ENCODE measurements at regions not wholly inside any gene's neighbourhood (a gene's known extent, or its start where the extent isn't known, plus 50 kb on each side); places are given as distances from the start of the nearest gene placed in this dataset.
A peak's percentile ranks its signal among the peaks of the same experiment; 100 is the strongest.

DNA sequence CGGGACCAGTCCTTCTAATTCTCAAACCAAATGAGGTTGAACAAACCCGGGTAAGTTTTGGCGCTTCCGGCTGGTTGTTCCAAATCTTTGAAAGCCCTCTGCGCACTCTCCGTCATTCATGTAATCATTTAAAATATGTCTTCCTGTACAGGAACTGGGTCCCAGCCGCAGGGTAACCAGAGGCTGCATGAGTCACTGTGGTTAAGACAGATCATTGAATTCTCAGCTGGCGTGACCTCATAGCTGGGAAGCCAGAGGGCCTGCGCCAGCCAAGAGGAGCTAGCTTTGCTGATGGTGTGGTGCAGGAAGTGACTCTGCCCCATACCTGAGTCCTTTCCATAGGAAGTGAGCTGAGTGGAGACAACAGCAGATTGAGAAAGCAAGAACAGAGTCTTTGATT is 135.2 kb downstream of the TSHZ3 start:
- DNase-seq = peak; percentile 37
- Histone ChIP-seq H3K27ac (ENCODE audit: low read length) (no peak overlapping the region), H3K36me3 (replicated peaks; ENCODE audit: insufficient read depth, low read length) (no peaks in the 10 kb centered on the region), H4K20me1 (ENCODE audit: insufficient read depth, low read length) (no peaks in the 10 kb centered on the region), H3K9me2 (replicated peaks; ENCODE audit: insufficient read depth, low read length) (no peaks in the 10 kb centered on the region), H3F3A (ENCODE audit: insufficient read depth, low read length) (no peaks in the 10 kb centered on the region), H3K4me2 (ENCODE audit: low read depth, low read length) (no peak overlapping the region), H3K4me3 (ENCODE audit: low read length) (no peak overlapping the region), H3K79me2 (ENCODE audit: low read length) (no peaks in the 10 kb centered on the region), H3K4me1 (ENCODE audit: low read length) (no peaks in the 10 kb centered on the region), H3K27me3 (replicated peaks; ENCODE audit: insufficient read depth, low read length) (peaks cover 19% of the 10 kb centered on the region; the same call in 1 of the 2 replicates), H2AFZ (ENCODE audit: low read length) (no peak overlapping the region), H3K9ac (ENCODE audit: low read length) (no peak overlapping the region), H3K9me3 (replicated peaks; ENCODE audit: insufficient read depth, low read length) (no peaks in the 10 kb centered on the region)
- no peak for TF ChIP-seq EZH2 (optimal IDR thresholded peaks at IDR 0.05; ENCODE audit: low read depth, low read length)
- no peak for TF ChIP-seq EZH2phosphoT487 (IDR thresholded peaks at IDR 0.05; ENCODE audit: low read length)
- no peak for TF ChIP-seq CTCF (IDR thresholded peaks at IDR 0.05; ENCODE audit: low read length)

DNA sequence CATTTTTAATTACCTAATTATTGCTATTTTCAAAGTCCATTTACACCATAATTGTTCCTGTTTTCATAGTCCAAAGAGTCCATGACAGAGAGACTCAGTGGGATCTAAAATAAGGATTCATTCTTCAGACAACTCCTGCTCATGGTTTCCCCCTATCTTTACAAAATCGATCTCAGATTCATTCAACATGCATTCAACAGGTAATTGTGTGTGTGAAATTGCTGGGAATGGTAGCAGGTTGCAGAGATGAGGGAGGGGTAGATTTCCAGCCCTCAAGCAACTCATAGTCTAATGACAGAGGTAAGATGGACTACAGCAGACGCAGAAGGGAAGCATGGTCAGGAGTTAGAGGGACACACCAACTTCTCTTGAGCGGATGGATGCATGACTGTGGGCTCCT is 138.1 kb downstream of the TSHZ3 start:
- TF ChIP-seq EZH2phosphoT487 (IDR thresholded peaks at IDR 0.05; ENCODE audit: low read length) (no peak), EZH2 (optimal IDR thresholded peaks at IDR 0.05; ENCODE audit: low read depth, low read length) (no peak), CTCF (IDR thresholded peaks at IDR 0.05; ENCODE audit: low read length) (no peak)
- no peak for DNase-seq
- Histone ChIP-seq H3K27ac (ENCODE audit: low read length) (no peak overlapping the region), H3K4me2 (ENCODE audit: low read depth, low read length) (no peak overlapping the region), H3K9me3 (replicated peaks; ENCODE audit: insufficient read depth, low read length) (no peaks in the 10 kb centered on the region), H3K36me3 (replicated peaks; ENCODE audit: insufficient read depth, low read length) (no peaks in the 10 kb centered on the region), H4K20me1 (ENCODE audit: insufficient read depth, low read length) (no peaks in the 10 kb centered on the region), H3K4me1 (ENCODE audit: low read length) (no peaks in the 10 kb centered on the region), H3K9ac (ENCODE audit: low read length) (no peak overlapping the region), H3K9me2 (replicated peaks; ENCODE audit: insufficient read depth, low read length) (no peaks in the 10 kb centered on the region), H2AFZ (ENCODE audit: low read length) (no peak overlapping the region), H3K27me3 (replicated peaks; ENCODE audit: insufficient read depth, low read length) (peaks cover 14% of the 10 kb centered on the region; the same call in 1 of the 2 replicates), H3K4me3 (ENCODE audit: low read length) (no peak overlapping the region), H3F3A (ENCODE audit: insufficient read depth, low read length) (no peaks in the 10 kb centered on the region), H3K79me2 (ENCODE audit: low read length) (no peaks in the 10 kb centered on the region)

DNA sequence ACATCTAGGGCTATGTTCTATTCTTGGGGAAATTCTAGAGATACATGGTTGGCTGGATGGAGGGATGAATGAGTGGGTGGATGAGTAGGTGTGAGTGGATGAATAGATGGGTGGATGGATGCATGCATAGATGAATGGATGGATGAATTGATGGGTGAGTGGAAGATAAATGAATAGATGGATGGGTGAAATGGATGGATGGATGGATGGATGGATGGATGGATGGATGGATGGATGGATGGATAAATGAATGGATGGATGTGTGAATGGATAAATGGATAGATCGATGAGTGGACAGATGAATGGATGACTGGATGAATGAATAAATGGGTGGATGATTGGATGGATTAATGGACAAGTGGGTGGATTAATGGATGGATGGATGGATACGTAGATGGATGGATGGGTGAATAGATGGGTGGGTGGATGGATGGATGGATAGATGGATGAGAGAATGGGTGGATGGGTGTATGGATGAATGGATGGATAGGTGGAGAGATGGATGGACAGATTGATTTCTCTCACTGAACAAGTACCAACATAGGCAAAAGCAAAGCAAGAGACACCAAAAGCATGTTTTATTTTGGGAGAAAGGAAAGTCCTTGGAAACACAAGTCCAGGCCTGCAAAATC is 143.2 kb downstream of the TSHZ3 start:
- TF ChIP-seq EZH2 (optimal IDR thresholded peaks at IDR 0.05; ENCODE audit: low read depth, low read length) (no peak), EZH2phosphoT487 (IDR thresholded peaks at IDR 0.05; ENCODE audit: low read length) (no peak), CTCF (IDR thresholded peaks at IDR 0.05; ENCODE audit: low read length) (no peak)
- H3K79me2 ChIP-seq (ENCODE audit: low read length) = no peaks in the 10 kb centered on the region
- no peak overlapping the region for H2AFZ ChIP-seq (ENCODE audit: low read length)
- no peaks in the 10 kb centered on the region; the same call in 1 of the 2 replicates for H3K27me3 ChIP-seq (replicated peaks; ENCODE audit: insufficient read depth, low read length)
- no peaks in the 10 kb centered on the region for H3K9me2 ChIP-seq (replicated peaks; ENCODE audit: insufficient read depth, low read length)
- H3K4me1 ChIP-seq (ENCODE audit: low read length) = no peaks in the 10 kb centered on the region
- H3F3A ChIP-seq (ENCODE audit: insufficient read depth, low read length) = no peaks in the 10 kb centered on the region
- H3K9ac ChIP-seq (ENCODE audit: low read length) = no peak overlapping the region
- H3K27ac ChIP-seq (ENCODE audit: low read length) = no peak overlapping the region
- H4K20me1 ChIP-seq (ENCODE audit: insufficient read depth, low read length) = no peaks in the 10 kb centered on the region
- H3K4me3 ChIP-seq (ENCODE audit: low read length) = no peak overlapping the region
- DNase-seq = no peak
- H3K9me3 ChIP-seq (replicated peaks; ENCODE audit: insufficient read depth, low read length) = no peaks in the 10 kb centered on the region
- H3K4me2 ChIP-seq (ENCODE audit: low read depth, low read length) = no peak overlapping the region
- no peaks in the 10 kb centered on the region for H3K36me3 ChIP-seq (replicated peaks; ENCODE audit: insufficient read depth, low read length)

Data from MM.1S (cell line).